WI38 (cell line): ENCODE measurements at regions not wholly inside any gene's neighbourhood (a gene's known extent, or its start where the extent isn't known, plus 50 kb on each side); places are given as distances from the start of the nearest gene placed in this dataset.

Experiments used
- H3K4me3 ChIP-seq: 2 replicates; pipeline ENCODE4 v1.5.1; 2011; ENCODE audit warnings: low read depth, mild to moderate bottlenecking, control low read depth, low read length
- CTCF ChIP-seq: IDR thresholded peaks from 2 replicates; pipeline ENCODE4 v1.5.1; 2012; ENCODE audit warnings: low read depth, mild to moderate bottlenecking, control low read depth, low read length

DNA sequence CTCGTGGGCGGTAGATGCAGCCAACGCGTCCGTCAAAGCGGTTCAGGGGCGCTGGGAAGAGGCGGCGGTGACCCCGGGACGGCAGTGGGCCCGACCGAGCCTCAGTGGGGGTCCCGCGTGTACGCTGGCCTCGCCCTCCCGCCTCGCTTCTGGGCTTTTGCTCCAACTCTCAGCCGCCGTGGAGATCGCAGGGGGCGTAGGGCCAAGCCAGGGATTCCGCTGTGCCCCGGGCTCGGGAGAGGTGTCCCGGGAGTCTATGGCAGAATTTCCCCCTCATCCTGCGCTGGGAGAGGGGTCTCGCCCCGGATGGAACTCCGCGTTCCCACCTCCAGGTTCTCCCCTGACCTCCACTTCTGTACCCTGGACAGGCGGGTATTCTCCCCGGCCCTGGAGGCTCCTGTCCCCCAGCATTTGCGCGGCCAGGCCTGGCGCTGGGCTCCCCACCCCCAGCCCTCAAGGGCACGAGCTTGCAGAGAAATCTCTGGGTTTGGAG, 131.9 kb downstream of the MRPL36 start:
- H3K4me3 ChIP-seq = no peak overlapping the region
- no peak for TF ChIP-seq CTCF

- 0 out of 2 replicates have a peak, but pooled peaks have one; percentile 3 for TF ChIP-seq CTCF
- no peak overlapping the region for H3K4me3 ChIP-seq
Observed at GRCh38 chr5:1666812-1667588, 132.6 kb downstream of the MRPL36 start.

DNA sequence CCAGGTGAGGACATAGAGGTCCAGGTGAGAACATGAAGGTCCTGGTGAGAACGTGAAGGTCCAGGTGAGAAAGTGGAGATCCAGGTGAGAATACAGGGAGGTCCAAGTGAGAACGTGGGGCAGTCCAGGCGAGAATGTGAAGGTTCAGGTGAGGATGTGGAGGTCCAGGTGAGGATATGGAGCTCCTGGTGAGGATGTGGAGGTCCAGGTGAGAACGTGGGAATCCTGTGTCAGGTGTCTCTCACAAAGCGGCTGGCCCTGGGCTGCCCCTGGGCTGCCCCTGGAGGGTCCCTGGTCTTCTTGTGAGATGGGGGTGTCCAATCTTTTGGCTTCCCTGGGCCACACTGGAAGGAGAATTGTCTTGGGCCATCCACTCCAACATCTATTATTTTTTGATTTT, 133.4 kb downstream of the MRPL36 start:
- no peak overlapping the region for H3K4me3 ChIP-seq
- no peak for TF ChIP-seq CTCF

DNA sequence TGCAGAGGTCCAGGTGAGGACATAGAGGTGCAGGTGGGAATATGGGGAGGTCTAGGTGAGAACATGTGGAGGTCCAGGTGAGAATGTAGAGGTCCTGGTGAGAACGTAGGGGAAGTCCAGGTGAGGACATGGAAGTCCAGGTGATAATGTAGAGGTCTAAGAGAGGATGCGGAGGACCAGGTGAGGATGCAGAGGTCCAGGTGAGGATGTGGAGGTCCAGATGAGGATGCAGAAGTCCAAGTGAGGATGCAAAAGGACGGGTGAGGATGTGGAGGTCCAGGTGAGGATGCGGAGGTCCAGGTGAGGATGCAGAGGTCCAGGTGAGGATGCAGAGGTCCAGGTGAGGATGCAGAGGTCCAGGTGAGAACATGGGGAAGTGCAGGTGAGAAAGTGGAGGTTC, 133.8 kb downstream of the MRPL36 start:
- no peak overlapping the region for H3K4me3 ChIP-seq
- no peak for TF ChIP-seq CTCF

DNA sequence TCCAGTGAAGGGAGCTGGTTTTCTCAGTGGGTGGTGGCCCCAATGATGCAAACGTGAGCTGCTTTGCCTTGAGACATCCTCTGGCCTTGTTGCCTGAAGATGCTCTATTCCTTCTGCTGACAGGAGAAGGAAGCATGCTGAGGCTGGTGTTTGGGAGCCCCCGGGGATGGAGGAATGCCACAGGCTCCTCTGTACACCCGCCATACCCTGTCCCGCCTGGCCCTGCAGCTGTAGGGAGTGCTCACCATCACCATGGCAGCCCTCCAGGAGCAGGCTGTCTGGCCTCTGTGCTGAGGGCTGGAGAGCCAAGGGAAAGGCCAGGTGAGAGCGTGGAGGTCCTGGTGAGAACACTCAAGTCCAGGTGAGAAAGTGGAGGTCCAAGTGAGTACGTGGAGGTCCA, 134.4 kb downstream of the MRPL36 start:
- no peak overlapping the region for H3K4me3 ChIP-seq
- no peak for TF ChIP-seq CTCF

DNA sequence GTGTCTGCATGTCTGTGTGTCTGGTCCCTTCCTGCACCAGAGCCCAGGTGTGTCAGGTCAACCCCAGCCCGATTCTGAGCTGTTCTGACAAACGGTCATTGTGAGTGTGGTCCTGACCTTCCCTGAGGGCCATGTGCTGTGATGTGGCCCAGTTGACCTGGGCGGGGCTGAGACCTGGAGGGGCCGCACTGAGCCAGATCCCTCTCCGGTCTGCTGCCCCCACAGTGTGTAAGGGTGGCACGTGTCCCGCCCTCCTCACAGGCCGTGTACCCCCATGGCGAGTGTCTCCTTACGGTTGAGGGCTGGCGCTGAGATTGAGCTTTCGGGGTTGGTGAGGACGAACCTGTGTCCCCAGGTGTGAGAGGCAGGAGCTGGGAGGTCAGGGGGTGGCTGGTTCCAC, 136.5 kb downstream of the MRPL36 start:
- no peak overlapping the region for H3K4me3 ChIP-seq
- TF ChIP-seq CTCF = no peak

DNA sequence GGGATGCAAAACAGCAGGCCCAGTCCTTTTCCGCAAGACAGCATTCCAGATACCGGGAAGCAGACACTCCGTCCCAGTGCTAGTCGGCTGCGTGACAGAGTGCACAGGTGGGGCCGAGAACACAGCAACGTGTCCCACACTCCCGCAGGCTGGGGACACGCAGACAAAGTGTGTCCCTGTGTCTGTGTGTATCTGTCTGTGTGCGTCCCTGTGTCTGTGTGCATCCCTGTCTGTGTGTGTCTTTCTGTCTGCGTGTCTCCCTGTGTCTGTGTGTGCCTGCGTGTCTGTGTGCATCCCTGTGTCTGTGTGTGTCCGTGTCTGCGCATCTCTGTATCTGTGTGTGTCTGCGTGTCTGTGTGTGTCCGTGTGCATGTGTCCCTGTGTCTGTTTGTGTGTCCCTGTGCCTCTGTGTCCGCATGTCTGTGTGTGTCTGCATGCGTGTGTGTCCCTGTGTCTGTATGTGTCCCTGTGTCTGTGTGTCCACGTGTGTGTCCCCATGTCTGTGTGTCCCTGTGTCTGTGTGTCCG, 137.0 kb downstream of the MRPL36 start:
- TF ChIP-seq CTCF = no peak
- no peak overlapping the region for H3K4me3 ChIP-seq
